ENCODE measurements at regions not wholly inside any gene's neighbourhood (a gene's known extent, or its start where the extent isn't known, plus 50 kb on each side); places are given as distances from the start of the nearest gene placed in this dataset.
"Not testable (repeated sequence)": the region's sequence is repeated elsewhere in the genome, so short reads cannot be mapped to it uniquely, and the experiment has no call there.

GRCh38 chr6:85251300-85251699, 198.6 kb upstream of the NT5E start:
- H3K9me3 ChIP-seq: no peaks in the 10 kb centered on the region
- in situ Hi-C loops (cut with MboI; ENCODE audit: low sequenced_read_pairs): no loop called here
- DNase-seq (ENCODE audit: low spot score in 2 of 2): no peak
- H3K36me3 ChIP-seq (replicated peaks): no peaks in the 10 kb centered on the region
- H3K4me1 ChIP-seq: no peaks in the 10 kb centered on the region
- H3K27me3 ChIP-seq (ENCODE audit: low read depth): no peaks in the 10 kb centered on the region
- H3K4me3 ChIP-seq: no peak overlapping the region

DNA sequence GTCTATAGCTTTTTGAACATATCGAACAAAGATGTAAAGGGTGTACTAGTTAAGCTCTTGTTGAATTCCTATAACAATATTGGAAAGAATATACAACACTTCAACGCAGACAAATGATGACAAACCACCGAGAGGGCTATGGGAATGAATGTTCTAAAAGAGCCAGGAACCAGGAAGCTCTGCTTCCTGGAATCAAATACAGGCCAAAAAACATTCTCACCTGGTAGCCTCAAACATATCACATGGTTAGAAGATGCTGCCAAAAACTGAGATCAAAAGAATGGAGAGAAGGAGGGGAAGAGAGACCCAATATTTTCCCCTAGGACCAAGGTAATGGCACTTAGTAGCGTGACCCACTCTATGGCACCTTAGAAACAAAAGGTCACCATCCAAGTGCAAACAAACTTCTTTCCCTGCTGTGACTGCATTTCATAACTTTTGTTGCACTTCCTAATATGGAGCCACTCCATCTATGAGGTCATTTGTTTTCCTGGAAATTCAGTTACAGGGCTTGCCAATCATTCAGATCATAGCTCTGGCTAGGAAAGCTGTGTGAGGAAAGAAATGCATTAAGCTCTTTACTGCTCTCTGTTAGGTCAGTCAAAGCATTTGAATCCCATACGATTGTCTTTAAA, 199.2 kb upstream of the NT5E start:
- in situ Hi-C loops (cut with MboI; ENCODE audit: low sequenced_read_pairs): no loop called here

GRCh38 chr6:85245004-85245403, 204.9 kb upstream of the NT5E start:
- no peaks in the 10 kb centered on the region for H3K36me3 ChIP-seq (replicated peaks)
- DNase-seq (ENCODE audit: low spot score in 2 of 2): no peak
- H3K4me1 ChIP-seq: no peaks in the 10 kb centered on the region
- H3K27me3 ChIP-seq (ENCODE audit: low read depth): no peaks in the 10 kb centered on the region
- H3K9me3 ChIP-seq: no peaks in the 10 kb centered on the region
- no peak overlapping the region for H3K4me3 ChIP-seq
- in situ Hi-C loops (cut with MboI; ENCODE audit: low sequenced_read_pairs): no loop called here

More for the DNA sequence above, 199.2 kb upstream of the NT5E start:
- Histone ChIP-seq H3K4me1 (no peaks in the 10 kb centered on the region), H3K36me3 (replicated peaks) (no peaks in the 10 kb centered on the region), H3K4me3 (no peak overlapping the region), H3K9me3 (no peaks in the 10 kb centered on the region), H3K27me3 (ENCODE audit: low read depth) (no peaks in the 10 kb centered on the region)
- no peak for DNase-seq (ENCODE audit: low spot score in 2 of 2)

DNA sequence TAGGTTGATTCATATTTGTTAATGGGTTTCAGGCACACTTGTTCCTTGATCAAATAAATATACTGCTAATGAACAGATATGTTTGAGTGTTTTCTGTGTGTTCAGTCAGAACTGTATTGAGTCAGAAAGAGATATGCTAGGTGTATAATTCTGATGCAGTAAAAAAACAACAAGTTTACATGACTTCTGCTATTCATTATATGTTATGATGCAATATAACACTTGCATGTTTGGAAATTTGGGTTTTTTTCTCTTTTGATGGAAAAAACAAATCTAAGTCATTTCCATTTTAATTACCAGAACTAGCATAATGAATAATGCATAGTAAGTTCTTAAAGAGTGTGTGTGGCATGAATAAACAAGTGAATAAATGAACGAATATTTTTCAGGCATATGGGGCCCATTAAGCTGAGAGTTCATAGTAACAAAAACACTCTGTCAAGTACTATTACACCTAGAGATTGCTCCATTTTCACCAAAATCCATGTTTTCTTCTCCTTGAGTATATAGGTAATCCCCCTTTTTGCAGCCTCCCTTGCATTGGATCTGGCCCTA, 208.3 kb upstream of the NT5E start:
- in situ Hi-C loops (cut with MboI; ENCODE audit: low sequenced_read_pairs): no loop called here
- DNase-seq (ENCODE audit: low spot score in 2 of 2): no peak
- Histone ChIP-seq H3K9me3 (no peaks in the 10 kb centered on the region), H3K4me1 (no peaks in the 10 kb centered on the region), H3K27me3 (ENCODE audit: low read depth) (no peaks in the 10 kb centered on the region), H3K4me3 (no peak overlapping the region), H3K36me3 (replicated peaks) (no peaks in the 10 kb centered on the region)

- in situ Hi-C loops (cut with MboI; ENCODE audit: low sequenced_read_pairs): no loop called here
- Histone ChIP-seq H3K36me3 (replicated peaks) (no peaks in the 10 kb centered on the region), H3K9me3 (no peaks in the 10 kb centered on the region), H3K4me1 (no peaks in the 10 kb centered on the region), H3K4me3 (no peak overlapping the region), H3K27me3 (ENCODE audit: low read depth) (no peaks in the 10 kb centered on the region)
- no peak for DNase-seq (ENCODE audit: low spot score in 2 of 2)
Observed at GRCh38 chr6:85240787-85241385, 209.0 kb upstream of the NT5E start.

GRCh38 chr6:85237478-85237877, 212.4 kb upstream of the NT5E start:
- no peak for DNase-seq (ENCODE audit: low spot score in 2 of 2)
- Histone ChIP-seq H3K36me3 (replicated peaks) (no peaks in the 10 kb centered on the region), H3K4me3 (no peak overlapping the region), H3K27me3 (ENCODE audit: low read depth) (no peaks in the 10 kb centered on the region), H3K4me1 (no peaks in the 10 kb centered on the region), H3K9me3 (no peaks in the 10 kb centered on the region)
- in situ Hi-C loops (cut with MboI; ENCODE audit: low sequenced_read_pairs): no loop called here

DNA sequence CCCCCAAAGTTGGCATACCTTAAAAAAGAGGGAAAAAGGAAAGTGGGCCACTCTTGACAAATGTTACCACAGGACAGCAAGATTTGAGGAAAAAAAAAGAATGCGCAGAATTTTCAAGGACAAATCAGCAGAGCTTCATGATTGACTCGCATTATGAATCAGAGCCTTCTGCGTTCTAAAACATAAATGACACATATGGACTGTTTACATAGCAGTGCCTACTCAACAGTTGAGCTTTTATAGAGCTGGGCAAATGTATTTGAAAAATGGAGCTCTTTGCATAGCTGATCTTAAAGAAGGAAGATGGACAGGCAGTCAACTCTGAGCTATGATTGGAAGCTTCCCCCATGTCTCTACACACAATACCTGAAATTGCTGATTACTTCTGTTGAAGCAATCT, 213.2 kb upstream of the NT5E start:
- in situ Hi-C loops (cut with MboI; ENCODE audit: low sequenced_read_pairs): no loop called here
- Histone ChIP-seq H3K4me1 (no peaks in the 10 kb centered on the region), H3K36me3 (replicated peaks) (no peaks in the 10 kb centered on the region), H3K4me3 (no peak overlapping the region), H3K27me3 (ENCODE audit: low read depth) (no peaks in the 10 kb centered on the region), H3K9me3 (no peaks in the 10 kb centered on the region)
- DNase-seq (ENCODE audit: low spot score in 2 of 2): no peak

DNA sequence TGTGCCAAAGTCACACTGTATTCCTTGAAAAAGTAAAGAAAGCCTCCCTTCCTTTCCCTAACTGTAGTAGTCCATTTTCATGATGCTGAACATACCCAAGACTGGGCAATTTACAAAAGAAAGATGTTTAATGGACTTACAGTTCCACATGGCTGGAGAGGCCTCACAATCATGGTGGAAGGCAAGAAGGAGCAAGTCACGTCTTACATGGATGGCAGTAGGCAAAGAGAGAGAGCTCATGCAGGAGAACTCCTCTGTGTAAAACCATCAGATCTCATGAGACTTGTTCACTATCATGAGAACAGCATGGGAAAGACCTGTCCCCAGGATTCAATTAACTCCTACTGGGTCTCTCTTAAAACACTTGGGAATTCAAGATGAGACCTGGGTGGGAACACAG, 222.5 kb upstream of the NT5E start:
- H3K4me3 ChIP-seq; H3K9me3 ChIP-seq; H3K27me3 ChIP-seq (ENCODE audit: low read depth); H3K4me1 ChIP-seq; DNase-seq (ENCODE audit: low spot score in 2 of 2); H3K36me3 ChIP-seq (replicated peaks); in situ Hi-C loops (cut with MboI; ENCODE audit: low sequenced_read_pairs): not testable (repeated sequence)

DNA sequence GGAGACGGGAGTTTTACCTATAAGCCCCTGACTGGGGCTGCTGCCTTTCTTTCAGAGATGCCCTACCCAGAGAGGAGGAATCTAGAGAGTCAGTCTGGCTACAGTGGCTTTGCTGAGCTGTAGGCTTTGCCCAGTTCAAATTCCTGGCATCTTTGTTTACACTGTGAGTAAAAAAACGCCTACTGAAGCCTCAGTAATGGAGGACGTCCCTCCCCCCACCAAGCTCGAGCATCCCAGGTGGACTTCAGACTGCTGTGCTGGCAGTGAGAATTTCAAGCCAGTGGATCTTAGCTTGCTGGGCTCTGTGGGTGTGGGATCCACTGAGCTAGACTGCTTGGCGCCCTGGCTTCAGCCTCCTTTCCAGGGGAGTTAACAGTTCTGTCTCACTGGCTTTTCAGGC, 237.1 kb upstream of the NT5E start:
- H3K4me1 ChIP-seq; H3K27me3 ChIP-seq (ENCODE audit: low read depth); H3K36me3 ChIP-seq (replicated peaks); DNase-seq (ENCODE audit: low spot score in 2 of 2); H3K9me3 ChIP-seq; in situ Hi-C loops (cut with MboI; ENCODE audit: low sequenced_read_pairs); H3K4me3 ChIP-seq: not testable (repeated sequence)

DNA sequence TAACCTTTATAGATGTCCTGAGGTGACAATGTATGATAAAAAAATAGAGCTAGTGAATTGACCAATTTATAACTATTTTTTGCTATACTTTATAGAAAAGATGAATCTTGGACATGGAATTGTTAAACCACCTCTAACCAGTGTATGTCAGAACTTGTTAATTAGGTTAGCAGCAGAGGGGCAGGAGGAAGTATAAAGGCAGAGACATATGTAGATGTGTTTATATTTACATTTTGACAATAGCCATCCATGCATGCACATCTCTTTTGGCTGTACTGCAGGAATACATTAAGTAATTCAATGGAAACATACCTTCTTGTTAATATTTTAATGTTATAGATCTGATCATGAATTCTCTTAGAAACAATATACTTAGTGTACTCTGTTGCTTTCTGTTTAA, 254.6 kb upstream of the NT5E start:
- Histone ChIP-seq H3K4me1 (no peaks in the 10 kb centered on the region), H3K36me3 (replicated peaks) (no peaks in the 10 kb centered on the region), H3K4me3 (no peak overlapping the region), H3K9me3 (no peaks in the 10 kb centered on the region), H3K27me3 (ENCODE audit: low read depth) (no peaks in the 10 kb centered on the region; the same call in 1 of the 2 replicates)
- no peak for DNase-seq (ENCODE audit: low spot score in 2 of 2)
- in situ Hi-C loops (cut with MboI; ENCODE audit: low sequenced_read_pairs): no loop called here

GRCh38 chr6:85193339-85193738, 256.5 kb upstream of the NT5E start:
- Histone ChIP-seq H3K9me3 (no peaks in the 10 kb centered on the region), H3K36me3 (replicated peaks) (no peaks in the 10 kb centered on the region), H3K4me1 (no peaks in the 10 kb centered on the region), H3K4me3 (no peak overlapping the region), H3K27me3 (ENCODE audit: low read depth) (no peaks in the 10 kb centered on the region; the same call in 1 of the 2 replicates)
- in situ Hi-C loops (cut with MboI; ENCODE audit: low sequenced_read_pairs): no loop called here
- DNase-seq (ENCODE audit: low spot score in 2 of 2): no peak

DNA sequence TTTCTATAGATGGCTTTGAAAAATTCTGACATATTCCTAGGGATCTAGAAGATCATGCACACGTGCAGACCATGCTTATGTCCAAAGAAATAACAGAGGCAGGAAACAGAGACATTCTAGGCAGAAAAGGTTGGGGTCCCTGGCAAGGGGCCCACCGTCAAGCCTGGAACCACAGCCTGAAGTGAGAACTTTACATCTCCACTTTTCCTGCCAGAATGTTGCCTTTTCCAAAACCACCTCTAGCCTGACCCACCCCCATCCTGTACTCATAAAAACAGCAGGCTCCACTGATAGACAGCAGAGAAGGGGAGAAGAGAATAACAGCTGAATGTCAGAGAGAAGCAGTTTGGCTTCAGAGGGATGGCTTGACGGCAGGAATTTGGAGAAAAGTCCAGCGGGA, 257.3 kb upstream of the NT5E start:
- H3K4me1 ChIP-seq: no peaks in the 10 kb centered on the region
- in situ Hi-C loops (cut with MboI; ENCODE audit: low sequenced_read_pairs): no loop called here
- H3K36me3 ChIP-seq (replicated peaks): no peaks in the 10 kb centered on the region
- no peaks in the 10 kb centered on the region for H3K9me3 ChIP-seq
- H3K4me3 ChIP-seq: no peak overlapping the region
- H3K27me3 ChIP-seq (ENCODE audit: low read depth): no peaks in the 10 kb centered on the region; the same call in 1 of the 2 replicates
- no peak for DNase-seq (ENCODE audit: low spot score in 2 of 2)

DNA sequence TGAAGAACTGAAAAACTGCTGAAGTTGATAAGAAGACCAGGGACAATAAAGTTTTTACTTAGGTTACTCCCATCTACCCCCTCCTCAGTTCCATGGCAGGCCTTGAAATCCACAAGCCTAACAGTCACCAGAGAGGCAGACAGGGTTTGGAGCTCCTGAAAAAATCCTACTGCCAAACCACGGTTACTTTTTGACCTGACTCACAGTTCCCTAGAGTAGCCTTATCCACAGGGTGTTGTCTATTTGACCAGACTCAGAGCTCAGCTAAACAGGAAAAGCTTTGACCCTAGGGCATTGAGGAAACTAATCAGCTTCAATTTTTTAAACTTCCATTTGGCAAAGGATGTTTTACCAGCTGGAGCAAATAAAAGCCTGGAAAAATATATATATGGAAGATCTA, 257.7 kb upstream of the NT5E start:
- H3K4me3 ChIP-seq: no peak overlapping the region
- in situ Hi-C loops (cut with MboI; ENCODE audit: low sequenced_read_pairs): no loop called here
- H3K27me3 ChIP-seq (ENCODE audit: low read depth): no peaks in the 10 kb centered on the region; the same call in 1 of the 2 replicates
- no peak for DNase-seq (ENCODE audit: low spot score in 2 of 2)
- no peaks in the 10 kb centered on the region for H3K9me3 ChIP-seq
- H3K4me1 ChIP-seq: no peaks in the 10 kb centered on the region
- no peaks in the 10 kb centered on the region for H3K36me3 ChIP-seq (replicated peaks)

DNA sequence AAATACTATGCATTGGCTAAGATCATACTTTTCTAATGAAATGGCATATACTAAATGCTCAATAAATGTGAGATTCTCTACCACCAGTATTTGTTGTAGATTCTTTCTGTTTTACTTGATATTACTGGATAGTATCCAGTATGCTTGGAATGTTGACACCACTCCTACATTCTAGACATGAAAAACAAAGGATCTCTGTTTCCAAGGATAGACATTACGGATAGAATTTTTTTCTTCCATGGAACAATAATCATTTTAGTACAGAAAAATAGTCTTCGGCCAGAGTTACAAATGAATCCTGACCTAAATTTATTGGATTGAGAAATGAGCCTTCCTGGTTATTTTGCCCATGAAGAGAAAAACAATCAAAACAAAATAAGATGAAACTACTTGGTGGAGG, 258.2 kb upstream of the NT5E start:
- Histone ChIP-seq H3K4me1 (no peaks in the 10 kb centered on the region), H3K9me3 (no peaks in the 10 kb centered on the region), H3K4me3 (no peak overlapping the region), H3K36me3 (replicated peaks) (no peaks in the 10 kb centered on the region), H3K27me3 (ENCODE audit: low read depth) (no peaks in the 10 kb centered on the region; the same call in 1 of the 2 replicates)
- no peak for DNase-seq (ENCODE audit: low spot score in 2 of 2)
- in situ Hi-C loops (cut with MboI; ENCODE audit: low sequenced_read_pairs): no loop called here
